ENCODE measurements at regions not wholly inside any gene's neighbourhood (a gene's known extent, or its start where the extent isn't known, plus 50 kb on each side); places are given as distances from the start of the nearest gene placed in this dataset.

DNA sequence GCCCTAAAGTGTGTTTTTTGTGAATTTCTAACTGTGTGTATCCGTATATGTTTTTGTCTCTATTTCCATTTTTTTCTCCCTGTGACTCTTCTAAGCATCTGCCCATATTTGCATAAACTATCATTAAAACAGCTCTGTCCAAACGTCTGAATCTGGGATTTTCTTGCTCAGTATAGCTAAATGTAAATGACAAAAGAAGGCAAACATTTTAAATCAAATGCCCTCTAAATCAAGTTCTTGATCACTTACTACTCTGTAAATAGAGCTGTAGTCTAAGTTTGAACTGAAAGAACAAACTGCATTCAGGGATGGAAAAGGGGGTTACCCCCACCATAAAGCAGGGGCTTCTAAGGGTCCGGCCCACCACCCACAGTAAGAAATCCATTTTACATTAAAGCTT is 432.0 kb upstream of the FAM241A start:
- DNase-seq (ENCODE audit: low spot score): no peak

DNA sequence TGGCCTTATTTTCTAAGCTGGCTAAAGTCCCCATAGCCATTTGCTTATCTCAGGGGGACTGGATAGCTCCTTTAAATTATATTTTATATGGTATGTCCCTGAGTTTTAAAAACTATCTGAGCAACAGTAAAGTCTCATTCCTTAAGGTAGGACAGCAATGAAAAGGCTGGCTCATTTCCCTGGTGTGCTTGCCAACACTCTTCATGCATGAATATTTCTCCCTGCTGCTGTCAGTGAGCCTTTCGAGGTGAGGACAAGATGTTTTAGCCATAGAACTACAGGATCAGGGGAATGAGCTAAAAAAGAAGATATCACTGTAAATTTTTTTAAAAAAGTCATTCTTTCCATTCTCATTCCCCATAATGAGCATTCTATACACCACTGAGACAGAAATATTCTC is 427.3 kb upstream of the FAM241A start:
- no peak for DNase-seq (ENCODE audit: low spot score)

DNA sequence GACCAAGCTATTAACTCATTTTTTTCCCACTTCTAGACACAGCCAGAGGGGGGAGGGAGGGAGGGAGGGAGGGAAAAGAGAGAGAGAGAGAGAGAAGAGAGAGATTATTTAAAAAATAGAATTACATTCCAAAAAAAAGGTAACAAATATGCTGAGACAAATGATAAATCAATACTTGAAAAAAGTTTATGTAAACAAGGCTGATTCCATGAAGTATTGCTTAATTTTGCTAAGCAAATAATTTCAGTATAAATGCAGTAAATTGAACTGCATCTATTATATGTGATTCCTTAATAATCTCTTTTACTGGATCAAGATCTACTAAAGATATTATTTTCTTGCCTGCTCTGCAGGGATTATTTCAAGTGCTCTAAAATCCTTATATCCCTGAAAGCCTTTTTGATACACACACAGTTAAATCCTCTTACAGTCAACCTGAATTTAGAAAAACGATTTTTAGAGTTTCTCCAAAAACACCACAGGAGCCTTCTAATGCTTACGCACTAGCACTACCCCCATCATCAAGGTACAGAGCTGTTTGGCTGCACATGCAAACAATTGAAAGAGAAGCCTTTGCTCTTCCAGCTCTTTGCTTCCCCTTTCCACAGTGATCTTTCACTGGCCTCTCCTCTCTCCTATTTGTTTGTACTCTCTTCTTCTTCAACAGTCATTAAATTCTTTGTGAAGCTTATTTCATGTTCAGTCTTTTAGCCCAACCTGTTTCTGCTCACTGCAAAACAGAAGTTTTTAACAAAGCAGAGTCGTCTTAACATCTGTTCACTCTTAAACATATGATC is 426.3 kb upstream of the FAM241A start:
- no peak for DNase-seq (ENCODE audit: low spot score)

DNA sequence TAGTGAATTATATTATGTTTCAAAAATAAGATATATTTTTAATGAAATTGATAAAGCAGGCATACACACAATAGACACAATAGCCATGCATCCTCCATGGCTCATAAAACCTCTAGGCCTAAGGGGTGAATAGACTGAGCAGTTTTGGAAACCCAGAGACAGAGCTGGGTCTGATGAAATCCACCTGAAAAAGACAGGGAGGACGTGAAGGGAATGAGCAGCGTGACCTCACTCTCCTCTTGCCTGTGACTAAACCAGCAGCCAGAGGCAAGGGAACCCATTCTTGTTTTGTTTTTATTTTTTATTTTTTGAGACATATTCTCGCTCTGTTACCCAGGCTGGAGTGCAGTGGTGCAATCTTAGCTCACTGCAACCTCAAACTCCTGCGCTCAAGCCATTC is 424.4 kb upstream of the FAM241A start:
- no peak for DNase-seq (ENCODE audit: low spot score)

DNA sequence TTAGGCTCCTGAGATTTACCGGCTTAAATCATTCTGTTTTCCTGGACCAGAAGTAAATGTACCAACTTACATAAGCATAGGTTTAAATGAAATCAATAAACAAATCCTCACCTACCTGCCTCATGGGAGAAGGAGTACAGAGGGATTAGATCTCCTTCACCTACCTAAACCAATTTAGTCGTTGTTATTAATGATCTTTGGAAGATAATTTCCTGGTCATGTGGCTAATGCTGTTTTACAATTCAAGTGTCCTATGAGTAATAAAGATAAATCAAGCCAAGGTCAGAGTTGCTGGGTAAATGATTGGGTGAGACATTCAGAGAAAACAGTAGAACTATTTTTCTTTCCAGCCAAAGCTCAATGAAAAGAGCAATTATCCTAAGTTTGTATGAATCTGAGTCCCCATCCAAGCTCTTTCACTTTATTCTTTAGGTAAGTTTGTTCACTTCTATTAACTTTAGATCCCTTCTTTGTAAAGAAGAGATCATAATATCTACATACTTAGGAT is 423.0 kb upstream of the FAM241A start:
- DNase-seq (ENCODE audit: low spot score): no peak

DNA sequence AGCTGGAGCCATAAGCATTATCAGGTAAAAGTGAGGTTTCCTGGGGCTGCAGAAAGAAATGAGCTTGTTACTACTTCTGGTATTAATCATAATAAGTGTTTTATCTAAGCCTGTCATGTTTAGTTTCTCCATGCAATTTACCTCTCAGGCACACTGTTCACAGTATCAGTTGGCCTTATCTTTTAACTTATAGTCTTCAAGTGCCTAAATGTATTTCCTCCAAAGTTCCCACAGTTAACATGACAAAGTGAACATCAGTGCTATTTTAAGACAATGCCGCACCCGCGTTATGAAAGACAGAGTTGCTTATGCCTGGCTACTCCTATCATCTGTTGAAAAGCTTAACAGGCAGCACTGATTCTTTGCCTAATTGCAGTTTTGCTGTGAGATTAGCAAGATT is 408.7 kb upstream of the FAM241A start:
- DNase-seq (ENCODE audit: low spot score): no peak

DNA sequence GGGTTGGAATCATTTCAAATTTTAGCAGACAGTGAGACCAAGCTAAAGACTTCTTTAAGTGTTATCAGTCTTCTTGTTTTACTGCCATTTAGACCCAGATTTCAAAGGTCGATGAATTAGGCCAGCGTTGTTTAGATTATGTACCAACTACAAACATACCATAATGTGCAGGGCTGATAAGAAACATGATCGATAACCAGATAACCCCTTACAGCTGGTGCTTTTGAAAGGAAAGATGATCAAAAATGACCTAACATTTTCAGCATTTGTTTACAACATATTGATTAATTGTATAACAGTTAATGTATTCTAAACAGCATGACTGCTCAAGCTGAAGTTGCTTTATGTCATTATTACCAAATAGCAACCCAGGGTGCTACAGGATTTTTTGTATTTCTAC is 400.4 kb upstream of the FAM241A start:
- DNase-seq (ENCODE audit: low spot score): no peak

DNA sequence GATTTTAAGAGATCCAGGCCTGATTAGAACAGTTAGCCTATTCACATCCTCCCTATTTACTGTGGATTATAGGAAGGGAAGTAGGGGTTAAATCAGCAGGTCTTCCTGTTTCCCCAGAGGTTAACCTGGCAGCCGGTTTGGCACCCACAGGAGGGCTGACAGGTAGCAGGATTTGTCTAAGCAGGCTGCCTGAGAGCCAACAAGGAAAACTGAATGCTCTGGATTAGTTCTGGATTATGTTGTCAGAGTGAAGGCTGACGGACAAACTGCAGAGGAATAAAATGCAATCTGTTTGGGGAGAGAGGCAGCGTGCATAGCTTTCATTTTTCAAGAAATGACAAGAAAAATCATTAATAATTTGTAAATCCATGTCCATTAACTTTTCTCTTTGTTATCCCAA is 397.1 kb upstream of the FAM241A start:
- DNase-seq (ENCODE audit: low spot score): no peak

DNA sequence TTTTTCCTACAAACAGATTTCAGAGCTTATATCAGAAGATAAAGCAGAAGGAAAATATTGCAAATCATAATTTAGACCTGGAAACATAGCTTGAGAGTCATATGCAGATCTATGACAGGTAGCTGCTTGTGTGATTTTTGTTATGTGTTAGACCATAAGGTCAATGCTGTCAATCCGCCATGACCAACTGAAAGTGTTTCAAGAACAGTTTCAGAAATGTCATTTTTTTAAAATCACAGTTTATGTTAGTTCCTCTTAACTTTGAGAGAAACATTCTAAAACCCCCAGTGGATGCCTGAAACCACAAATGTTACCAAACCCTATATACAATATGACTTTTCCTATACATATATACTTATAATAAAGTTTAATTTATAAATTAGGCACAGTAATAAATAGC is 391.3 kb upstream of the FAM241A start:
- DNase-seq (ENCODE audit: low spot score): no peak

DNA sequence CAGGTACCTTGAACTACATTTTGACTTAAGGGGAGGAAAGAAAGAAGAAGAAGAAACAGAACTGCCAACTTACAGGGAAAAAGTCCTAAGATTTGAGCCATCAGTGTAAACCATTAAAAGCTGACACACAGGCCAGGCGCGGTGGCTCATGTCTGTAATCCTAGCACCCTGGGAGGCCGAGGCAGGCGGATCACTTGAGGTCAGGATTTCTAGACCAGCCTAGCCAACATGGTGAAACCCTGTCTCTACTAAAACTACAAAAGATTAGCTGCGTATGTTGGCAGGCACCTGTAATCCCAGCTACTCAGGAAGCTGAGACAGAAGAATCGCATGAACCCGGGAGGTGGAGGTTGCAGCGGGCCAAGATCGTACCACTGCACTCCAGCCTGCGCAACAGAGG is 389.7 kb upstream of the FAM241A start:
- no peak for DNase-seq (ENCODE audit: low spot score)

DNA sequence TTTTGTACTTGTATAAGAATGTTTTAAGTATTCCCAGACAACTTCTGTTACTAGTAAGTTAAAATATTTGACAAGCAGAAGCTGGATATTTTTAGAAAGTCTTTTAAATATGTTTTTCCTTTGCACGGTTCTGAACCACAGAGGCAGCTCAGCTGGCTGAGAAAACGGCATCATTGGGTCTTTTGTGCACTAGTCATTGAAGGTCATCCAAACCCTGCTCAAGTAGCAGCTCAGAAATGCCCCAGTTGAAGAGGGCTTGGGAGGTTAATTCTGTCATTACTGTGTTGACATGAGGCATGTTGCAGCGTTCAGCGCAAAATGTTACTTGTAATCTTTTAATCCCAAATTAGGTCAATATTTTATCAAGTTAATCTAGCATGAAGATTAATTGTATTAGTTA is 383.7 kb upstream of the FAM241A start:
- no peak for DNase-seq (ENCODE audit: low spot score)

DNA sequence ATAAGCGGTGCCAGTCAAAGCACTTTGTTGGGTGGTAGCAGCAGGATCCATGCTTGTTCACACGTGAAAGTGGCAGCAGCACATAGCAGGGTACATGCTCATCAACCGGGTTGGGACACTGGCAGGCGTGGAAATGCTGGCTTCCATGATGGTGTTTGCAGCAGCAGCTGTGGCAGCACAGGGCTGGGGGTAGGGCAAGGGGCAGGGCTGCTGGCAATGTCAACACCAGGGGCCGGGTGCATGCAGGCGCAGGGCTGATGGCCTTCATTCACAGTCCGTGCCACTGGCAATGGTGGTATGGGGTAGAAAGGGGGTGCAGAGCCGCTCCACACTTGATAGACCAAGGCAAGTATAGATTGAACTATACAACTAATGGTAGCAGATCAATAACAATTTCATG is 374.7 kb upstream of the FAM241A start:
- no peak for DNase-seq (ENCODE audit: low spot score)

DNA sequence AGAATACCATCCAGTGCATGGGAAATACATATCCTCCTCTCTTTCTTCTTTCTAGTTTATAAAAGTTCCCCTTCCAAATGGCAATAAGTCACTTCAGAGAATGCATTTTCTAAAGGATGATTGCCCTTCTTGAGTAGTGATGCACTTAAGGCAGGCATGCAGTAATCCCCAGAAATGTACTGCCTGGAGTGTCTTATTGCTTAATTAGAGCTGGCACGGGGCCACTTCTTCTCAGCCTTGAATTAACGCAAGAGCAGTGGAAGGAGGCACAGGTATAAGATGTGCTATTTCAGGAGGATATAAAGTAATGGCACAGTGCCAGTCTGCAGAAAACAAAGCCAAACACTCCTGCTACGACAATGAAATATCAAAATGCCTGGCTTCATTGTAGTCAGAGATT is 371.4 kb upstream of the FAM241A start:
- no peak for DNase-seq (ENCODE audit: low spot score)

DNA sequence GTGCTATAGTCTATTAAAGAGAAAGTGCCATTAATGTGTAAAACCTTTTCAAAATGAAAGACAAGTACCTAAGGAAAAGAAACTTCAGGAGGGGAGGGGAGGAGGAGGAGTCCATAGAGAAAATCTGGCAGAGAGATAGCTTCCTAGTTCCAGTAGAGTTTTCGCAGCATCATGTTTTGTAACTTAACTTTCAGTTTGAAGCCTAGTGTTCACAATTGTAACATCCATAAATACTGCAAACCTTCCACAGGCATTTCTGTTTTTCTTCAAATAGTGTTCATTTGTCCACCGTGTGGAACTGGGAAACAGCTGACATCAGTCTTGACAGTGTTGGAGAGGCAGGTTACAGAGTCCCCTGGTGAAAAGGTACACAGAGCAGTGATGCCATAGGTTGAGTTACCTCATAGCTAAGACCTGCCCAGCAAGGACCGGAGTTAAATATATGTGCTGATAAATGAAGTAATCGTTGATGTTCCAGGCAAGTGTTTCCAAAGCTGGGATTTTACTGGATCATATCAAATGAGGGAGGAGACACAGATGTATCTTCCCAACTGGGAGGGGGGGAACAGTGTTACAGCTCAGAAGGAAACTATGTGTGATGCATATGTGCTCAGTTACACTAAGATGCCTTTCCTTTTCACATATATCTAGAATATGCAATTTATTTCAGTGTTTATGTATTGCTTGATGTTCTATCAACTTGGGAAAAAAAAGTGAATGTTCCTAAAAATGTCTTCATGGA is 369.5 kb upstream of the FAM241A start:
- no peak for DNase-seq (ENCODE audit: low spot score)

DNA sequence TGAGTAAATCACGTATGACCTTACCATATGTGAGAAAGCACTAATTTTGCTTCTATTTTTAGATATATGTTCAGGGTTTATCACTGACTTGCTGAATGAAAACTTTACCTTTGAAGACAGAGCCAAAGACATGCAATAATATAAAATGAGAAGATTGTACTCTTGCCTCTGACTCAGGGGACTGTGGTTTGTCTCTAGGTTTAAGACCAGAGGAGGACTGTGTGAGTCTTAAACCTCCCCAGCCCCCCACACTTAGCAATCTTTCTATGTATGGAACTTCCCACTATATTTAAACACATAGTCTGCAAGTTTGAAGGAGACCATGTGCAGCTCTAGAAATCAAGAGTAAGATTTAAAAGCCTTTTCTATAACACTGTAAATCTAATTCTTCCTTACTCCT is 368.7 kb upstream of the FAM241A start:
- DNase-seq (ENCODE audit: low spot score): no peak

DNA sequence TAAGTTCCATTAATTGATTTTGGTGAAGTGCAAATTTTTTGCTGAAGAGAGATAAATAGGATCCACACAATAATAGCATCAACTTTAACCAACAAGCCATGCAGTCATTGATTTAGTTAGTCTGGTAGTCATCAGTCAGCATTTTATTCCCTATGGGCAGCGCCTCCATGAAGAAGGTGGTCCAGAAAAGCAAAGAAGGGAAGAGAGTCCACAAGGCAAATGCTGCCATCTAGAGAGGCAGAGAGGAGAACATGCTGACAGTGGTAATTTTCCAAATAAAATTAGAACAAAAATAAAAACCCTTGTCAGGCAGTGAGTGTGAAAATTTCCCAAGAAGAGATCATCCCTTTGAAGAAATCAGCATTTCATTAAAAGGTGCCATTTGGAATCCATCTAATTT is 366.7 kb upstream of the FAM241A start:
- no peak for DNase-seq (ENCODE audit: low spot score)

DNA sequence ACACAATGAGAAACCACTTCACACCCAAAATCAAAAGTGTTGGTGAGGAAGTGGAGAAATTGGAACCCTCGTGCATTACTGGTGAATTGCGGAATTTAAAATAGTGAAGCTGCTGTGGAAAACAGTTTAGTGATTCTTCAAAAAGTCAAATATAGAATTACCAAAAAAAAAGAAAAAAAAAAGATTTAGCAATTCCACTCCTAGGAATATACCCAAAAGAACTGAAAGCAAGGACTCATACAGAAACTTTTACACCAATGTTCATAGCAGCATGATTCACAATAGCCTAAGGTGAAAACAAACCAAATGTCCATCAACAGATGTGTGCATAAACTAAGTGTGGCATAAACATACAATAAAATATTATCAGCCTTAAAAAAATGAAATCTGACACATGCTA is 364.3 kb upstream of the FAM241A start:
- DNase-seq (ENCODE audit: low spot score): no peak

DNA sequence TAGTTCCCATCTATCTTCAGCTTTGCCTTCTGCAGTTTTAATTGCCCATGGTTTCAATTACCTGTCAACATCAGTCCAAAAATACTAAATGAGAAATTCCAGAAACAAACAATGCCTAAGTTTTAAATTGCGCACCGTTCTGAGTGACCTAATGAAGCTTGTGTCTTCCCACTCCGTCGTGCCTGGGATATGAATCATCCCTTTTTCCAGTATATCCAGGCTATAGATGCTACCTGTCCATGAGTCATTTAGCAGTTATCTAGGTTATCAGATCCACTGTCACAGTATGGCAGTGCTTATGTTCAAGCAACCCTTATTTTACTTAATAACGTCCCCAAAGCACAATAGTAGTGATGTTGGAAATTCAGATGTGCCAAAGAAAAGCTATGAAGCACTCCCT is 363.6 kb upstream of the FAM241A start:
- no peak for DNase-seq (ENCODE audit: low spot score)

DNA sequence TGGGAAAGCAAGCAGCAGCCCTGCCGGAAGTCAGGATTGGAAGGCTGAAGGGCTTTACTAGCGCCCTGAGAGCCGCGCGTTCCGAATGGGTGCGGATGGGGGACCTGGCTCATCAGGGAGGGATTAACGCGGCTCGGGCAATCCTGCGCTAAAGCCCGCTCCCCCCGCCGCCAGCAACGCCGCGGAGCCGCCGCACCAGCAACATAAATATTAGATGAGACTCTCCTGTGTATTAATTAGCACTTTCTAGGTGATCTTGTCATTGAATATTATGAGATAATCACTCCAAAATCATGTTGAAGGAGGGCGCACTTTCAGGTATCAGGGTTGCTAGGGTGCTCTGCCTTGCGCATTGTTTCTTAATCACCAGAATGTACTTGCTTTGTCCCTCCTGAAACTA is 357.2 kb upstream of the FAM241A start:
- no peak for DNase-seq (ENCODE audit: low spot score)

DNA sequence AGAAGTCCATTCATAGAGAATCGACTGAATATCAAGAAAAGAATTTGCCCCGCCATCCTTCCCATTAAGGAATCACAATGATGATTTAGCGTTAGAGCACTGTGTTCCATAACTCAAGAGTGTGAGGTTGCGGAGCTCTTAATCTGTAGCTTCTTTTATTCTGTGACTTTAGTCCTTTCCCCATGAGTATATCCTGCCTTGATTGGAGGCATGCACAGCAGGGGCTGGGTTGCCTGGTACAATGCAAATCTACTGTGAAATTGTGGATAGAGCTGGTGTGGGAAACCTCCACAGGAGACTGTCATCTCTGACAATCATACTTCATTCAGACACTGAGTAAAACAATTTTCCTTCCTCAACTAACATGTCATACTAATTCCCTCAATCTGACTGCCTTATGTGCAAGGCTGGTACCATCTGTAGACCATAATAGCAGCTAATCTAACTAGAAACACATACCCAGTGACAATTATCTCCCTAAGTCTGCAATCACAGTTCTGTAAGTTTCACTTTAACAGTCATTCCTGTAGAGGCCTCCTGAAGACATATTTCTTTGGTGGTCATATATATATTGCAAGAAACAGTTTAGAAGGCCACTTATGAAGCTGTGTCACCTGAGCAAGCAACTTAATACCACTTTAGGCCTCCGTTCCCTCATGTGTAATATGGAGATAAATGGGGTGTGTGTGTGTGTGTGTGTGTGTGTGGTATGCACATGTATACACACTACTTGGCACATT is 355.2 kb upstream of the FAM241A start:
- DNase-seq (ENCODE audit: low spot score): no peak

DNA sequence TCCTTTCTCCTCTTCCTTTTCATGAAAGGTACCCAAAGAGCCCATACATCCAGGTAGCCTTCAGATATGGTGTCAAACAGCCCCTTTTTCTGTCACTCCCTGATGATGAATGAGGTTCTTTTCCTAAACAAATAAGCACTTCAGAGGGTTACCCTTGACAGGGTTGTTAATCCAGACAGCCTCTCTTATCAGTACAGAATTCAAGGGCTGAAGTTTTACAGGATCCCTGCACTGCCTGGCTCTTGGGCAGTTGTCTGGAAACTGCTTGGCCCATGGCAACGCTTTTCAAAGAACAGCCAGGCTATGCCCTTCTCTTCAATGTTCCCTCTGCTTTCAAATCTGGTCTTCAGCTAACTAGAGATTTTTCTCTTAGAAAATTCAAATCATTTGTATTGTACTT is 352.6 kb upstream of the FAM241A start:
- DNase-seq (ENCODE audit: low spot score): no peak

DNA sequence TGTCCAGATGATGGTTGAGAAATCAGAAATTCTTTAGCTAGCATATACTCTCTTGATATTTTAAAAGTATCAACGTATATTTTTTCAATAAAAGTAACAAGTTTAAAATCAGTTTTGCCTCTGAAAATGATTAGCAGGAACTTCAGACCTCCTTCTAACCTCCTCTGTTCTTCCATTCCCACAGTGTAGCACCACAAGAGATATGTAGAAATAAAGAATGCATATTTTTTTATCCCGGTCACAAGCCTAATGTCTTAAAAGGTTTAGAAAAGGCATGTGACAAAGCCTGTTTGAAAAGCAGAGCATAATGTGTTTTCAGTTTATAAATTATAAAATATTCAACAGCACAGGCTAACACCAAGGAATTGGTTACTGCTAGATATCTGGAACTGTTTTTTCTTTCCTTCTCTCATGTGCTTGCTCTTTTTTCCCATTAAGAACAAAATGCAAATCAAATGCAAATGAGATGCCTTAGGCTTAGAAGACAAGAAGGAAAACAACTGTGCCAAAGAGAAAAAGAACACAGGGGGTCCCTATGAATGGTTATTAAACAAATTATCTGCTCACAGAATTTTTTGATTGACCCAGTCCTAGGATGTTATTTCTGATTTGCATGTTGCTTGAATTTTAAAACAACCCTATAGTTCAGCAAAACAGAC is 351.7 kb upstream of the FAM241A start:
- no peak for DNase-seq (ENCODE audit: low spot score)
